CD4-positive, alpha-beta T cell (primary cell): ENCODE measurements at regions not wholly inside any gene's neighbourhood (a gene's known extent, or its start where the extent isn't known, plus 50 kb on each side); places are given as distances from the start of the nearest gene placed in this dataset.

Experiments
- ATAC-seq: fragments of 200-7000 bp; cut with Tn5 transposase; one replicate; pipeline ENCODE4 v1.10.0; 2022; ENCODE audit warnings: mild to moderate bottlenecking; ENCODE audit not compliant: poor library complexity
- CTCF ChIA-PET: fragments of 350-600 bp; sonication (Branson Sonifier 250); formaldehyde crosslinking; loops from one replicate; lab custom pipeline; 2021; ENCODE audit warnings: antibody characterized with exemption, inconsistent platforms; lab: Charles Lee
- POLR2A ChIA-PET: fragments of 350-600 bp; sonication (Branson Sonifier 250); formaldehyde crosslinking; loops from one replicate; lab custom pipeline; 2021; ENCODE audit warnings: antibody characterized with exemption, inconsistent platforms; lab: Charles Lee
- DNase-seq, 14 experiments: peaks; one replicate each; pipeline ENCODE4 v3.0.0-alpha.2; 2013 to 2020; ENCODE audit warnings: mixed read lengths in 2 of 14
- H3K27ac ChIP-seq, 2 donors: one replicate each; pipeline versions ENCODE4 v1.5.1 to v1.7.0; 2013; ENCODE audit warnings: low read length in 2 of 2, low read depth in 1 of 2, mild to moderate bottlenecking in 1 of 2
- H3K27me3 ChIP-seq, 2 experiments: 1 replicate in 1 of 2; 2 replicates in 1 of 2; pipeline versions ENCODE4 v1.6.1 to v1.7.0; 2013; ENCODE audit warnings: low read length in 2 of 2, control low read depth in 1 of 2, mild to moderate bottlenecking in 1 of 2, moderate library complexity in 1 of 2; ENCODE audit not compliant: insufficient read depth in 2 of 2, control insufficient read depth in 1 of 2
- H3K36me3 ChIP-seq: one replicate; pipeline ENCODE4 v1.6.1; 2013; ENCODE audit warnings: low read length, control low read depth; ENCODE audit not compliant: insufficient read depth
- H3K4me1 ChIP-seq: one replicate; pipeline ENCODE4 v1.6.1; 2013; ENCODE audit warnings: low read length, control low read depth; ENCODE audit not compliant: insufficient read depth
- H3K4me3 ChIP-seq: one replicate; pipeline ENCODE4 v1.5.1; 2013; ENCODE audit warnings: mild to moderate bottlenecking, low read length, moderate library complexity
- H3K9me3 ChIP-seq, 2 experiments: 1 replicate in 1 of 2; 2 replicates in 1 of 2; pipeline versions ENCODE4 v1.6.1 to v1.7.0; 2013; ENCODE audit warnings: low read length in 2 of 2, mild to moderate bottlenecking in 2 of 2, control low read depth in 1 of 2, moderate library complexity in 1 of 2; ENCODE audit not compliant: control insufficient read depth in 1 of 2, insufficient read depth in 1 of 2
- H3K27ac Mint-ChIP-seq: one replicate; pipeline ENCODE4 v1.8.0; 2020; ENCODE audit warnings: mixed read lengths
- H3K27me3 Mint-ChIP-seq: one replicate; pipeline ENCODE4 v1.8.0; 2021; ENCODE audit warnings: mixed read lengths
- H3K36me3 Mint-ChIP-seq: one replicate; pipeline ENCODE4 v1.8.0; 2021; ENCODE audit warnings: low read depth, mixed read lengths
- H3K4me1 Mint-ChIP-seq: one replicate; pipeline ENCODE4 v1.8.0; 2021; ENCODE audit warnings: low read depth, mixed read lengths
- H3K4me3 Mint-ChIP-seq: one replicate; pipeline ENCODE4 v1.8.0; 2020; ENCODE audit warnings: mild to moderate bottlenecking, mixed read lengths
- H3K9me3 Mint-ChIP-seq: one replicate; pipeline ENCODE4 v1.8.0; 2020; ENCODE audit warnings: mixed read lengths
- CTCF ChIP-seq: fragments of 200-600 bp; IDR thresholded peaks from one replicate; pipeline ENCODE4 v1.8.0; 2022; ENCODE audit warnings: antibody characterized with exemption, mild to moderate bottlenecking
- intact Hi-C, 2 experiments: fragments of 100-400 bp; cut with DNase I in 1 of 2; cut with micrococcal nuclease in 1 of 2; formaldehyde crosslinking; loops; one replicate each; pipeline versions ENCODE4 v1.15.1 to v1.9.0; 2023 to 2025; cut with DNase I, micrococcal nuclease

DNA sequence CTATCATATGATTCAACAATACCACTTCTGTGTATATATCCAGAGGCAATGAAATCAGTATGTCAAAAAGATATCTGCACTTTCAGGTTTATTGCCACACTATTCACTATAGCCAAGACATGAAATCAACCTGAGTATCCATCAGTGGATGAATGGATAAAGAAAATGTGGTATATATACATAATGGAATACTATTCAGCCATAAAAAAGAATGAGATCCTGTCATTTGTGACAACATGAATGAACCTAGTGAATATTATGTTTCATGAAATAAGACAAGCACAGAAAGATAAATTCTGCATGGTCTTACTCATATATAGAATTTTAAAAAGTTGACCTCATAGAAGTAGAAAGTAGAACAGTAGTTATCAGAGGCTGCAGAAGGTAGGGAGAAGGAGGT lies 281.1 kb downstream of the BAMBI start:
- peaks cover 8% of the 10 kb centered on the region for H3K27me3 Mint-ChIP-seq
- H3K27ac Mint-ChIP-seq = no peak overlapping the region
- Histone ChIP-seq H3K27ac (no peak overlapping the region), H3K9me3 (no peaks in the 10 kb centered on the region), H3K36me3 (no peaks in the 10 kb centered on the region), H3K27me3 (no peaks in the 10 kb centered on the region), H3K4me3 (no peak overlapping the region), H3K4me1 (no peaks in the 10 kb centered on the region)
- no peaks in the 10 kb centered on the region for H3K9me3 Mint-ChIP-seq
- ChIA-PET CTCF (no interaction called here), POLR2A (no interaction called here)
- intact Hi-C loops = no loop called here
- no peak overlapping the region for H3K4me3 Mint-ChIP-seq
- H3K4me1 Mint-ChIP-seq = no peaks in the 10 kb centered on the region
- ATAC-seq = no peak
- no peak for DNase-seq
- TF ChIP-seq CTCF = no peak
- no peaks in the 10 kb centered on the region for H3K36me3 Mint-ChIP-seq

GRCh38 chr10:28959850-28960501 lies 282.7 kb downstream of the BAMBI start:
- Mint-ChIP-seq H3K27me3 (no peaks in the 10 kb centered on the region), H3K4me1 (no peaks in the 10 kb centered on the region), H3K27ac (no peak overlapping the region), H3K36me3 (no peaks in the 10 kb centered on the region), H3K4me3 (no peak overlapping the region), H3K9me3 (no peaks in the 10 kb centered on the region)
- Histone ChIP-seq H3K4me3 (no peak overlapping the region), H3K9me3 (no peaks in the 10 kb centered on the region), H3K4me1 (no peaks in the 10 kb centered on the region), H3K27me3 (no peaks in the 10 kb centered on the region), H3K36me3 (no peaks in the 10 kb centered on the region), H3K27ac (no peak overlapping the region)
- DNase-seq (no peak), ATAC-seq (no peak)
- CTCF ChIA-PET = no interaction called here
- intact Hi-C loops = no loop called here
- TF ChIP-seq CTCF = no peak
- POLR2A ChIA-PET = no interaction called here

DNA sequence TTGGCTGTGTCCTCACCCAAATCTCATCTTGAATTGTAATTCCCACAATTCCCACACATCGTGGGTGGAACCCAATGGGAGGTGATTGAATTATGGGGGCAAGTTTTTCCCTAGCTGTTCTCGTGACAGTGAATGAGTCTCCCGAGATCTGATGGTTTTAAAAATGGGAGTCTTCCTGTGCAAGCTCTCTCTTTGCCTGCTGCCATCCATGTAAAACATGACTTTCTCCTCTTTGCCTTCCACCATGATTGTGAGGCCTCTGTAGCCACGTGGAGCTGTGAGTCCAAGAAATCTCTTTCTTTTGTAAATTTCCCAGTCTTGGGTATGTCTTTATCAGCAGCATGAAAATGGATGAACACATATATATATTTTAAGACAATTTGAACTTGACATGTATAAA lies 285.4 kb downstream of the BAMBI start:
- TF ChIP-seq CTCF = no peak
- H3K36me3 ChIP-seq = no peaks in the 10 kb centered on the region
- H3K27me3 ChIP-seq = no peaks in the 10 kb centered on the region
- intact Hi-C loops = no loop called here
- ATAC-seq = no peak
- Mint-ChIP-seq H3K27ac (no peak overlapping the region), H3K36me3 (no peaks in the 10 kb centered on the region), H3K27me3 (no peaks in the 10 kb centered on the region), H3K4me3 (no peak overlapping the region), H3K9me3 (no peaks in the 10 kb centered on the region), H3K4me1 (no peaks in the 10 kb centered on the region)
- H3K4me1 ChIP-seq = no peaks in the 10 kb centered on the region
- H3K4me3 ChIP-seq = no peak overlapping the region
- no peak for DNase-seq
- POLR2A ChIA-PET = no interaction called here
- CTCF ChIA-PET = no interaction called here
- no peak overlapping the region for H3K27ac ChIP-seq
- no peaks in the 10 kb centered on the region for H3K9me3 ChIP-seq
